WTC11 (cell line): ENCODE measurements at regions not wholly inside any gene's neighbourhood (a gene's known extent, or its start where the extent isn't known, plus 50 kb on each side); places are given as distances from the start of the nearest gene placed in this dataset.

Source experiments
- ATAC-seq: fragments of 200-7000 bp; cut with Tn5 transposase; 2 replicates; pipeline ENCODE4 v1.10.0; 2021; ENCODE audit warnings: mild to moderate bottlenecking, moderate library complexity
- CTCF ChIA-PET: fragments of 300-600 bp; sonication (Branson Sonifier 250); formaldehyde crosslinking; loops from one replicate; lab custom pipeline; 2021; ENCODE audit warnings: antibody characterized with exemption; lab: Charles Lee
- POLR2A ChIA-PET: fragments of 350-600 bp; sonication (Branson Sonifier 250); formaldehyde crosslinking; loops from one replicate; lab custom pipeline; 2021; ENCODE audit warnings: antibody characterized with exemption; lab: Charles Lee
- DNase-seq: peaks from one replicate; pipeline ENCODE4 v3.0.0; 2021; ENCODE audit warnings: low spot score
- H3K27ac Mint-ChIP-seq: 2 replicates; pipeline ENCODE4 v1.8.0; 2021; ENCODE audit warnings: mixed read lengths
- H3K27me3 Mint-ChIP-seq: 2 replicates; pipeline ENCODE4 v1.8.0; 2021; ENCODE audit warnings: low read depth, mild to moderate bottlenecking, moderate library complexity, mixed read lengths
- H3K36me3 Mint-ChIP-seq: 2 replicates; pipeline ENCODE4 v1.8.0; 2021; ENCODE audit warnings: mixed read lengths
- H3K4me1 Mint-ChIP-seq: 2 replicates; pipeline ENCODE4 v1.8.0; 2022; ENCODE audit warnings: mixed read lengths
- H3K4me3 Mint-ChIP-seq: 2 replicates; pipeline ENCODE4 v1.8.0; 2021; ENCODE audit warnings: mild to moderate bottlenecking, moderate library complexity, mixed read lengths
- H3K9me3 Mint-ChIP-seq: 2 replicates; pipeline ENCODE4 v1.8.0; 2021; ENCODE audit warnings: mixed read lengths
- ATF6 ChIP-seq: sonication (generic); formaldehyde crosslinking; IDR thresholded peaks from 2 replicates; pipeline ENCODE4 v1.8.1; 2023; ENCODE audit warnings: mild to moderate bottlenecking, missing genetic modification reagents
- CDX4 ChIP-seq: fragments of 250-450 bp; sonication (Bioruptor Pico); IDR thresholded peaks from 2 replicates; pipeline ENCODE4 v1.9.0; 2021; ENCODE audit warnings: moderate library complexity, mild to moderate bottlenecking, inconsistent platforms, borderline replicate concordance
- CREM ChIP-seq: sonication (generic); formaldehyde crosslinking; IDR thresholded peaks from 2 replicates; pipeline ENCODE4 v1.8.1; 2022; ENCODE audit warnings: mild to moderate bottlenecking, missing genetic modification reagents, moderate library complexity
- E2F1 ChIP-seq: sonication (generic); formaldehyde crosslinking; IDR thresholded peaks from 2 replicates; pipeline ENCODE4 v1.8.0; 2022; ENCODE audit warnings: mild to moderate bottlenecking, missing genetic modification reagents
- ETV6 ChIP-seq: sonication (generic); formaldehyde crosslinking; IDR thresholded peaks from 2 replicates; pipeline ENCODE4 v1.8.1; 2022; ENCODE audit warnings: mild to moderate bottlenecking, missing genetic modification reagents
- FOXP1 ChIP-seq: sonication (generic); formaldehyde crosslinking; IDR thresholded peaks from 2 replicates; pipeline ENCODE4 v1.8.0; 2022; ENCODE audit warnings: missing genetic modification reagents, mild to moderate bottlenecking, moderate library complexity, borderline replicate concordance
- FOXP4 ChIP-seq: sonication (generic); formaldehyde crosslinking; IDR thresholded peaks from 2 replicates; pipeline ENCODE4 v1.8.0; 2022; ENCODE audit warnings: mild to moderate bottlenecking, missing genetic modification reagents
- HMGA2 ChIP-seq: fragments of 250-450 bp; sonication (Bioruptor Pico); IDR thresholded peaks from 2 replicates; pipeline ENCODE4 v1.4.0; 2021; ENCODE audit warnings: mild to moderate bottlenecking, moderate library complexity
- JAZF1 ChIP-seq: fragments of 250-450 bp; sonication (Bioruptor Pico); IDR thresholded peaks from 2 replicates; pipeline ENCODE4 v1.9.0; 2021; ENCODE audit warnings: moderate library complexity, mild to moderate bottlenecking, inconsistent platforms
- MLX ChIP-seq: sonication (generic); formaldehyde crosslinking; IDR thresholded peaks from 2 replicates; pipeline ENCODE4 v1.8.1; 2023; ENCODE audit warnings: mild to moderate bottlenecking, missing genetic modification reagents, moderate library complexity
- NR2C2 ChIP-seq: sonication (generic); formaldehyde crosslinking; IDR thresholded peaks from 2 replicates; pipeline ENCODE4 v1.8.0; 2022; ENCODE audit warnings: mild to moderate bottlenecking, missing genetic modification reagents
- PRDM15 ChIP-seq: sonication (generic); formaldehyde crosslinking; IDR thresholded peaks from 2 replicates; pipeline ENCODE4 v1.8.0; 2022; ENCODE audit warnings: missing genetic modification reagents
- ZBTB21 ChIP-seq: sonication (generic); formaldehyde crosslinking; IDR thresholded peaks from 2 replicates; pipeline ENCODE4 v1.8.1; 2023; ENCODE audit warnings: mild to moderate bottlenecking, missing genetic modification reagents, borderline replicate concordance
- ZNF121 ChIP-seq: sonication (generic); formaldehyde crosslinking; IDR thresholded peaks from 2 replicates; pipeline ENCODE4 v1.8.0; 2023; ENCODE audit warnings: missing genetic modification reagents
- ZNF232 ChIP-seq: sonication (generic); formaldehyde crosslinking; IDR thresholded peaks from 2 replicates; pipeline ENCODE4 v1.8.0; 2022; ENCODE audit warnings: mild to moderate bottlenecking, missing genetic modification reagents
- ZNF416 ChIP-seq: fragments of 250-450 bp; sonication (Bioruptor Pico); IDR thresholded peaks from 2 replicates; pipeline ENCODE4 v1.9.0; 2021; ENCODE audit warnings: mild to moderate bottlenecking, inconsistent platforms
- ZSCAN18 ChIP-seq: fragments of 250-450 bp; sonication (Bioruptor Pico); IDR thresholded peaks from 2 replicates; pipeline ENCODE4 v2.1.2; 2022; ENCODE audit warnings: mild to moderate bottlenecking, moderate library complexity
- TF ChIP-seq, protein P1 (sequence below): fragments of 200-600 bp; IDR thresholded peaks from 2 replicates; pipeline ENCODE4 v1.8.0; 2022; ENCODE audit warnings: antibody characterized with exemption
- TF ChIP-seq, protein P2 (sequence below): sonication (generic); formaldehyde crosslinking; IDR thresholded peaks from 2 replicates; pipeline ENCODE4 v1.8.1; 2023; ENCODE audit warnings: mild to moderate bottlenecking, moderate library complexity, missing genetic modification reagents

GRCh38 chr1:175888996-175889395 is 145.6 kb upstream of the TNR start (continued):
- TF ChIP-seq FOXP1 = no peak
- no peak for TF ChIP-seq ZNF232 (CRISPR knock-in tag)
- TF ChIP-seq CDX4 = no peak
- no peak for TF ChIP-seq E2F1
- TF ChIP-seq ZBTB21 (CRISPR knock-in tag) = no peak
- no peak for TF ChIP-seq NR2C2 (CRISPR knock-in tag)
- TF ChIP-seq ZNF416 (CRISPR knock-in tag) = no peak
- no peak for TF ChIP-seq HMGA2 (CRISPR knock-in tag)

DNA sequence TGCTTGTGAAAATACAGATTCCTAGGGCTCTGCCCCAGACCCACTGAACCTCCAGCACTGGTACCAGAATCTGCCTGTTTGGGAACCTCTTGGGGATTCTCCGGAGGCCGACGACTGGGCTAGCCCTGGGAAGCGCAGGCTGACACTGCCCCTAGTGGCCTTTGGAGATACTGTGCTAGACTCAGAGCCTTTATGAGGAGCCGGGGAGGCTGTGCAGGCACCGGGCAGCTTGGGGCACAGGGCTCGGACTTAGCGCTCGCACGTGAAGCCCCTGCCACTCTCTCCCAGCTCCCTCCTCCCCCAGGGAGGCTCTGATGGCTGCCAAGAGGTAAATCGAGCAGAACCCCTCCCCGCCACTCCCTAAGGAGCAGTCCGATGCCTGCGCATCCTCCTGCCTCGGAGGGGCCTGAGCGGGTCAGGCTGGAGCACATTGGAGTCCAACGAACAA is 144.6 kb upstream of the TNR start:
- DNase-seq (peak; percentile 87), ATAC-seq (peak; percentile 98)
- peak overlapping the region; percentile 58 for H3K4me3 Mint-ChIP-seq
- peaks cover 96% of the 10 kb centered on the region for H3K27me3 Mint-ChIP-seq
- peaks cover 15% of the 10 kb centered on the region for H3K4me1 Mint-ChIP-seq
- ChIA-PET POLR2A (no interaction called here), CTCF (interaction anchor here (0.6 to 2.3 kb wide), 23 partner anchors 11 to 514 kb away, joined by 3 to 35 read pairs (median 4); partner anchors contain the start of gene TNR)
- TF ChIP-seq, protein P1, sequence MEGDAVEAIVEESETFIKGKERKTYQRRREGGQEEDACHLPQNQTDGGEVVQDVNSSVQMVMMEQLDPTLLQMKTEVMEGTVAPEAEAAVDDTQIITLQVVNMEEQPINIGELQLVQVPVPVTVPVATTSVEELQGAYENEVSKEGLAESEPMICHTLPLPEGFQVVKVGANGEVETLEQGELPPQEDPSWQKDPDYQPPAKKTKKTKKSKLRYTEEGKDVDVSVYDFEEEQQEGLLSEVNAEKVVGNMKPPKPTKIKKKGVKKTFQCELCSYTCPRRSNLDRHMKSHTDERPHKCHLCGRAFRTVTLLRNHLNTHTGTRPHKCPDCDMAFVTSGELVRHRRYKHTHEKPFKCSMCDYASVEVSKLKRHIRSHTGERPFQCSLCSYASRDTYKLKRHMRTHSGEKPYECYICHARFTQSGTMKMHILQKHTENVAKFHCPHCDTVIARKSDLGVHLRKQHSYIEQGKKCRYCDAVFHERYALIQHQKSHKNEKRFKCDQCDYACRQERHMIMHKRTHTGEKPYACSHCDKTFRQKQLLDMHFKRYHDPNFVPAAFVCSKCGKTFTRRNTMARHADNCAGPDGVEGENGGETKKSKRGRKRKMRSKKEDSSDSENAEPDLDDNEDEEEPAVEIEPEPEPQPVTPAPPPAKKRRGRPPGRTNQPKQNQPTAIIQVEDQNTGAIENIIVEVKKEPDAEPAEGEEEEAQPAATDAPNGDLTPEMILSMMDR = peak; percentile 83
- no peak for TF ChIP-seq JAZF1 (CRISPR knock-in tag)
- TF ChIP-seq FOXP4 (CRISPR knock-in tag) = peak; percentile 14; the same call in 1 of the 2 replicates
- TF ChIP-seq, protein P2, sequence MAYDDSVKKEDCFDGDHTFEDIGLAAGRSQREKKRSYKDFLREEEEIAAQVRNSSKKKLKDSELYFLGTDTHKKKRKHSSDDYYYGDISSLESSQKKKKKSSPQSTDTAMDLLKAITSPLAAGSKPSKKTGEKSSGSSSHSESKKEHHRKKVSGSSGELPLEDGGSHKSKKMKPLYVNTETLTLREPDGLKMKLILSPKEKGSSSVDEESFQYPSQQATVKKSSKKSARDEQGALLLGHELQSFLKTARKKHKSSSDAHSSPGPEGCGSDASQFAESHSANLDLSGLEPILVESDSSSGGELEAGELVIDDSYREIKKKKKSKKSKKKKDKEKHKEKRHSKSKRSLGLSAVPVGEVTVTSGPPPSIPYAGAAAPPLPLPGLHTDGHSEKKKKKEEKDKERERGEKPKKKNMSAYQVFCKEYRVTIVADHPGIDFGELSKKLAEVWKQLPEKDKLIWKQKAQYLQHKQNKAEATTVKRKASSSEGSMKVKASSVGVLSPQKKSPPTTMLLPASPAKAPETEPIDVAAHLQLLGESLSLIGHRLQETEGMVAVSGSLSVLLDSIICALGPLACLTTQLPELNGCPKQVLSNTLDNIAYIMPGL (CRISPR knock-in tag) = peak; percentile 68; the same call in 1 of the 2 replicates
- TF ChIP-seq CREM (CRISPR knock-in tag) = no peak
- TF ChIP-seq ETV6 (CRISPR knock-in tag) = peak; percentile 23; the same call in 1 of the 2 replicates
- TF ChIP-seq MLX = 0 out of 2 replicates have a peak, but pooled peaks have one; percentile 53
- TF ChIP-seq ZNF121 = 0 out of 2 replicates have a peak, but pooled peaks have one; percentile 5
- no peak for TF ChIP-seq ZSCAN18 (CRISPR knock-in tag)
- no peak for TF ChIP-seq ATF6
- no peak for TF ChIP-seq PRDM15 (CRISPR knock-in tag)
- no peaks in the 10 kb centered on the region for H3K36me3 Mint-ChIP-seq
- no peak overlapping the region for H3K27ac Mint-ChIP-seq
- H3K9me3 Mint-ChIP-seq = no peaks in the 10 kb centered on the region
